ENCODE measurements at regions not wholly inside any gene's neighbourhood (a gene's known extent, or its start where the extent isn't known, plus 50 kb on each side); places are given as distances from the start of the nearest gene placed in this dataset.
"Not testable (repeated sequence)": the region's sequence is repeated elsewhere in the genome, so short reads cannot be mapped to it uniquely, and the experiment has no call there.

DNA sequence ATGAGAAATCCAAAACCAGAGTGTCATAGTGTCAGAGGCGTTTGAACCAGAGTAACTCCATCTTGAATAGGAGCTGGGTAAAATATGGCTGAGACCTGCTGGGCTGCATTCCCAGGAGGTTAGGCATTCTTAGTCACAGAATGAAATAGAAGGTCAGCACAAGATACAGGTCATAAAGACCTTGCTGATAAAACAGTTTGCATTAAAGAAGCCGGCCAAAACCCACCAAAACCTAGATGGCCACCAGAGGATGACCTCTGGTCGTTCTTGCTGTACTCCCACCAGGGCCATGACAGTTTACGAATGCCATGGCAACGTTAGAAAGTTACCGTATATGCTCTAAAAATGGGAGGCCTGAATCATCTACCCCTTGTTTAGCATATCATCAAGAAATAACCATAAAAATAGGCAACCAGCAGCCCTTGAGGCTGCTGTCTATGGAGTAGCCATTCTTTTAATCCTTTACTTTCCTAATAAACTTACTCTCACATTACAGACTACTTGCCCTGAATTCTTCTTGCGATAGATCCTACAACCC is 67.1 kb upstream of the NANOS1 start:
- FAIRE-seq; DNase-seq (ENCODE audit: insufficient read length, low spot score): not testable (repeated sequence)

DNA sequence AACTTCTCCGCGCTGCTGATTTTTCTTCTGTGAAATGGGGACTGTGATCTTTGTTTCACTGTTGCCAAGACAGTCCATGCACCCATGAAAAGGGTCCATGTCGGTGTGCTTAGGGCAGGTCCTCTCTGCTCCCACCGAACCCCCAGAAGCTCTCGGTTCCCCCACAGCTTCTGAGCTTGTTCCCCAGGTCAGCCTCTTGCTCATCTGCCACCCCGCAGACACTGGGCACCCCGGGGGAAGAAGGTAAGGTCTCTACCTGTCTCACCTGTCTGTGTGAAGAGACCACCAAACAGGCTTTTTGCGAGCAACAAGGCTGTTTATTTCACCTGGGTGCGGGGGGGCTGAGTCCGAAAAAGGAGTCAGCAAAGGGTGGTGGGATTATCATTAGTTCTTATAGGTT is 66.2 kb upstream of the NANOS1 start:
- DNase-seq (ENCODE audit: insufficient read length, low spot score) (no peak), FAIRE-seq (no peak)

DNA sequence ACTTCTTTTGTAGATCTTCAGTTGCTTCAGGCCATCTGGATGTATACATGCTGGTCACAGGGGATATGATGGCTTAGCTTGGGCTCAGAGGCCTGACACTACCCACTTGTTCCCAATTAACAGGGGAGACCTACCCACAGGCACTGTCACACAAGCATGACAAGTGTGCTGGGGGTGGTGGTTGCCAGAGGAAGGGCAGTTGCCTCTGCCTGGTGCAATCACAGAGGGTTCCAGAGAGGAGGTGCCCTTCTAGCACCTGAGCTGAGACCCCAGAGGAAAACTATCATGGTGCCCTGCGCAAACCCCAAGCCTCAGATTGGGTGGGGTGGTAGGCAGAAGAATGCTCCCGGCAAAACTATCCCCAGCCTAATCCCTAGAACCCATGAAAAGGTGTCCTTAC is 65.6 kb upstream of the NANOS1 start:
- DNase-seq (ENCODE audit: insufficient read length, low spot score) (no peak), FAIRE-seq (no peak)

DNA sequence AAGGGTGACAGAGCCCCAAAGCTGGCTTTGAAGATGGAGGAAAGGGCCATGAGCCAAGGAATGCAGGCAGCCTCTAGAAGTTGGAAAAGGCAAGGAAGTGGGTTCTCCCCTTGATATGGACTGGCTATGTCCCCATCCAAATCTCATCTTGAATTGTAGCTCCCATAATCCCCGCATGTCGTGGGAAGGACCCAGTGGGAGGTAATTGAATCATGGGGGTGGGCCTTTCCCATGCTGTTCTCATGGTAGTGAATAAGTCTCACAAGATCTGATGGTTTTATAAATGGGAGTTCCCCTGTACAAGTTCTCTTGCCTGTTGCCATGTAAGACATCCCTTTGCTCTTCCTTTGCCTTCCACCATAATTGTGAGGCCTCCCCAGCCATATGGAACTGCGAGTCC is 65.0 kb upstream of the NANOS1 start:
- FAIRE-seq; DNase-seq (ENCODE audit: insufficient read length, low spot score): not testable (repeated sequence)

DNA sequence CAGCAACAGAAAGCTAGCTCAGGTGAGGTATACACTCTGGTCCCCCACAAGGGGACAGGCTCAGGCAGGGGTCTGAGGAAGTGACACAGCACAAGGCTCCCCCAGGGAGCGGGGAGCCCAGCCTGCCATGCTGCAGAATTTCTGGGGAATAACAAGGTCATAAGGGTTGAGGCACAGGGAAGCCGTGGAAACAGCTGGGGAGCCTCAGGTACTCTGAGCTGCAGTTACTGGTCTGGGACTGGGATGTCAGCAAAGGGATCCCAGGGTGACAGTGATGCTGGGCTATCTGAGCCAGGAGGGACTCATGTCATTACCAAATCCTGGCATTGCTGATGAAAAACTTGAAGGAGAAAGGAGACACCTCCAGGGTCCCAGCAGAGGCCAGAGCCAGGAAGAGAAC is 64.4 kb upstream of the NANOS1 start:
- FAIRE-seq = no peak

DNA sequence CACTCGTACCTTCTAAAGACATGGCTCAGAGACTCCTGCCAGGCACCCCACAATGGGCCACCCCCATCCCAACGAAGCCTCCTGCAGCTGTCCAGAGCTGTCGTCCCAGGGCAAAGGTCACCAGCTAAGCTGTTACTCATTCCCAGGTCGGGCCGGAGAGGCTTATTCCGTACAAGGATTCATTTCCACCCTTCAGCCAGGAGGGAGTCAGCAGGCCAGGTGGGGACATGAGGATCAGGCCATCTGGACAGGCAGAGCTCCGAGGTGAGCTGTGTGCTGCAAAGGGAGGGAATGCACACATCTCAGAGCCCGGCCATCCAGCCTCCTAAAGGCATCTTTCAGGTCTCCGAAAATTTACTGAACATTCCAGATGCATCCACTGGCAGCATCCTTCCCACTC is 63.9 kb upstream of the NANOS1 start:
- FAIRE-seq = no peak
- no peak for DNase-seq (ENCODE audit: insufficient read length, low spot score)

More for the DNA sequence above, 64.4 kb upstream of the NANOS1 start:
- no peak for DNase-seq (ENCODE audit: insufficient read length, low spot score)

DNA sequence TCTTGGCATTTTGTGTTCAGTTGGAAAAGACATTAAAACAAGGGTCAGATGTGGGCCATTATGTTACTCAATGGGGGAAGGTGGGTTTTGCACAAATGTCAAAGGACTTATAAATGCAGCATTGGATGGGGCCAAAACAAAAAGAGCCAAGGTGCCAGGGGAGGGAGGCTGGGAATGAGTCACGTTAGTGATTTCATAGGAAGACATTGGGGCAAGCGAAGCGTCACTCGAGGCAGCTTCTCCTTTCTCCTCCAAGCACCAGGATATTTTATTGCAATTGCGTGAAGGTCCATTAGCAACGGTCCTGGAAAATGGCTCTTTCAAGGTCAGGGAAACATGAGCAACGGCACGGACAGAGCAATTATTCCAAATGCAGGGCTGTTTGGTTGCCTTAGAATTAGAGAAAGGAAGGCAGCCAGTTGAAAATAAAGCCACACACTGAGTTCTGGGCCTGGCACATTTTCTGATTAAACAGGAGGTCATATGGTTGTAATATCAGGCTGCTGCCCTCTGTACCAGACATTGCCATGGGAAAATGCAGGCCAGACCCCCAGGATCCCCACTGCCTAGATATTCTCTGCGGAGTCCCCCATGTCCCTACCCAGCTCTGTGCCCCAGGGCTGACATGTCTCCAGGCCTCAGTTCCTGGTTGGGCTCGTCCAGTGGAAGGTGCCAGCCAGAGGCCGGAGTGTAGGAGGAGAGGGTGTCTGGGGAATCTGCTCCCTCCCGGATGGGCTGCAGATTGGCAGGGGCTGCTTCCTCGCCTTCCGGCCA is 63.3 kb upstream of the NANOS1 start:
- FAIRE-seq (no peak), DNase-seq (ENCODE audit: insufficient read length, low spot score) (no peak)

DNA sequence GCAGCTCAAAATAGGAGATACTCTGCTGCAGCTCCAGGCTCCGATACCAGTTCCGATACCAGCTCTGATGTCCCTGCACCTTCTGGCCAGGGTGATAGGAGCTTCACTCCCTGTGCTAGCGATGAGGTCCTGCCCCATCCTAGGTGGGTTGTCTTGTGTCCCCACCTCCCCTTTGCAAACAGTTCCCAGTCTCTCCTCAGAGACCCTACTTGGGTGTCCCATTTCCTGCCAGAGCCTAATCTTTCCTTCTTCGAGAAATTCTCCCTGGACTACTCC is 62.7 kb upstream of the NANOS1 start:
- DNase-seq (ENCODE audit: insufficient read length, low spot score) = no peak
- FAIRE-seq = no peak

DNA sequence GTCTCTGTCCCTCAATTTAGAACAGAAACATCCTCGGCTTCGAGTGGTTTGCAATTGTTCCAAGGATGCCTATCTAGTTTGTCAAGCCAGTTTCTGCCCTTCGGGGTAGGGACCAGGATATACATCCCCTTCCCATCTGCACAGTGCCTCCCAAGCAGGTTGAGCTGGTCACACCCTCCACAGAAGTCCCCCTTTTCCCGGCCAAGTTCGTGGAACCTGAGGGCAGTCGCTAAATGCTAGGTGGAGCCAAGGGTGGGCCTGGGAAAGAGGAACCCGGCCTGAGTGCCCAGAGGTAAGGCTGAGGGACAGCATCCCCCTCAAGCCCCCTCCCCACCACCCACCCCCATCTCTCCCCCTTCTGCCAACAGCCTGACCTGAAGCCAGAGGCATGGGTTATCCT is 62.4 kb upstream of the NANOS1 start:
- FAIRE-seq (no peak), DNase-seq (ENCODE audit: insufficient read length, low spot score) (no peak)

DNA sequence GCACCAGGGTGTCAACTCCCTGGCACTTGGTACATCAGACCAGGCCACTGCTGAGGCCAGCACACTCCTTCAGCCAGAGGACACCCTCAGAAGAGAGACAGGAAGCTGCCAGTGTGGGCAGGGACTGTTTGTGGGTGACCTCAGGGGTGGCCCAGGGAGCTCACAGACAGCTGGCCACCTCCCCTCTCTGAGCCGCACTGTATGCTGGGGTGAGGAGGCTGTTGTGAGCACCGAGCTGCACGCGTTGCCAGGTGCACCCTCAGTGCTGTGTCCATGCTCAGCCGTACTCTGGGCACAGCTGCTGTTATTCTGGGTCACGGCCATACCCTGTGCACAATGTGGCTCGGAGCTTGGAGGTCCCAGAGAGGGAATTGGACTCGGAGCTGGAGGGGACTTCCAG is 61.5 kb upstream of the NANOS1 start:
- FAIRE-seq (no peak), DNase-seq (ENCODE audit: insufficient read length, low spot score) (no peak)

DNA sequence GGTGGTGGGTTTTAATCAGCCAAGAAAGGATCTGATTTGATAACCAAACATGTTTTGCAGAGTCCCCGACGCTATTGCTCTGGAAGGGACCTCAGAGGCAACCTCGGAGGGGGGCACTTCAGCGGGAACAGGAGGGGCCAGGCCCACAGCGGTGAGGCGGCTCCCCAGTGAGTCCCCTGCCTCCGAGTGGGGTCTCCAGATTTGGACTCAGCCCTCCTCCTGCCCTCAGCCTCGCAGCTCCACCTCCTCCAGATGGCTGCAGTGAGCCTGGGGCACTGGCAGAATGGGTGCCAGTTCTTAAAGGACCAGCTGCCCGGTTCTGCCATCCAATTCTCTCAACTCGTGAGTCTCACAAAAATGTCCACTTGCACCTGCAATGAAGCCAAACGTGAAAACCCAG is 61.0 kb upstream of the NANOS1 start:
- FAIRE-seq (no peak), DNase-seq (ENCODE audit: insufficient read length, low spot score) (no peak)

DNA sequence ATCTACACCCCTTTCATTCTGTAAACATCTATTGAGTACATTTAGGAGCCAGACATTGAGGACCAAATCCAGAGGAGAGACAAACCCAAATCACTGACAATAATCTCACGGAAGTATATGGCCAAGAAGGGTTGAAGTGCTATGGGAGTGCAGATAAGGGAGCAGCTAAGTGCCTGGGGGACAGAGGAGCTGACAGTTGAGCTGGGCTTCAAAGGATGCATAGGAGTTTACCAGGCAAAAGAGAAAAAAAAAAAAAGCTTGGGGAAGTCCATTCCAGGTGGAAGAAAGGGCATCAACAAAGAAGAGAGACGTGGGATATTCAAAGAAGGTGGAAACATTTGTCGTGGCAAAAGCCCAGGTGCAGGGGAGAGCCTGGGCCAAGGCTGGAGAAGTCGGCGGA is 60.5 kb upstream of the NANOS1 start:
- FAIRE-seq (no peak), DNase-seq (ENCODE audit: insufficient read length, low spot score) (no peak)

DNA sequence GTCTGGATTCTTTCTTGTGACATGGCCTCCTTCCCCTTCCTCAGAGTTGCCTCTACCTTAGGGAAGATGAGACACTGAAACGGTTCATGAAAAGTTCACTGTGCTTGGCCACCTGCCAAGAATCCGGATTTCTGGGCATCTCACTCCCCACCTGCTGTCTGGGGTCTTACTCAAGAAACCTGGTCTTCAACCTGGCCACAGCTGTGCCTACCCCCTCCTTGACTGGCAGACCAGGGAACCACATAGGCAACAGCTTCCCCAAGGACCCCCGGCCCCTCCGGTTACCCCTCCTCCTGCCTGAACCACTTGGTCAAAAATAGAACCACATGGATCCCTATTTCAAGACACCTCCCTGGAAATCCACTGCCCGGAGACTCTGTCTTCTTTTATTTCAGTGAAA is 58.7 kb upstream of the NANOS1 start:
- FAIRE-seq (no peak), DNase-seq (ENCODE audit: insufficient read length, low spot score) (no peak)

DNA sequence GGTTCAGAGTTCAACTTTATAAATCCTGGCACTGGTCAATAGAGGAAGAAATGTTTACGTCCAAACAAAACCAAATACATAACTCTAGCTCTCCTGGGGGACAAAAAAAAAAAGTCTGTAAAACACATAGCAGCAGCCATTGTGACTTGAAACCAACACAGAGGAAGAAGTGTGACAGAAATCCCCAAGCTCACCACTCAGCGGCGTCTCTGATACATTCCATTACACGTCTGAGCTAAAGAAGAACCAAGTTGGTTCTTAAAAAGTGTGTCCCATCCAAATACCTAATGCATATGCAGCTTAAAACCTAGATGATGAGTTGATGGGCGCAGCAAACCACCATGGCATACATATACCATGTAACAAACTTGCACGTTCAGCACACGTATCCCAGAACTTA is 58.3 kb upstream of the NANOS1 start:
- DNase-seq (ENCODE audit: insufficient read length, low spot score) (no peak), FAIRE-seq (no peak)

DNA sequence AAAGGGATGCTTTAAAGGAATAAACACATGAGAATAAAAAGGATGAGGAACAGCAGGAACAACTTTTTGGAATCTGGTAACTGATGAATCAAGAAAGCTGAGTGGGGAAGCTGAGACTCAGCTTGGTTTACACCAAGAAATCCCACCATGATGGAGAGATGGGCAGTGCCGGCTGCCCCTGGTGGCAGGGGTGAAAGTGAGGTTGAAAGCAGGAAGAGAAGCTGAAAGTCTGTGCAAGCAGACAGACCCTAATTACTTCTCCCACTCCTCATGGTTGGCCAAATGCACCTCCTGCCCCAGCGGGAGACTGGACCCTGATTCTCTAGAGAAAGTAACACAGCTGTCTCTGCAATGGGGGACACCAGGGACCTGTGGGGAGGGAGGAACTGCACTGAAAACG is 57.6 kb upstream of the NANOS1 start:
- no peak for DNase-seq (ENCODE audit: insufficient read length, low spot score)
- FAIRE-seq = no peak

DNA sequence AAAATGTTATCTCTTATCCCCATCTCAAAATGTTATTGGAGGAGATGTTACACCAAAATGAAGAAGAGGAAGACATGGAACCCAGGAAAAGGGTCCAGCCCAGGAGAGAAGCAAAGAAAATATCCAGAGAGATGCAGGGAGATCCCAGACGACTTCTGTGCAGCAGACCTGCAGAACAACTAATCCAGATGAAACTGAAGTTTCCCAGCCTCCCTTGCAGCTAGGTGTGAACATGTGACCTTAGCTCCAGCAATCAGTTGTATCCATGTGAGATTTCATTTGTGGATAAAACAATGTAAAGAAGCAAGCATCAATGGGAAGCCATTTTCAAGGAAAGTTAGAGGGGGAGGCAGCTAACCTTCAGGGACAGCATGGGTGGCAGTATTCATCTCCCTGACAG is 55.8 kb upstream of the NANOS1 start:
- DNase-seq (ENCODE audit: insufficient read length, low spot score) (no peak), FAIRE-seq (no peak)

DNA sequence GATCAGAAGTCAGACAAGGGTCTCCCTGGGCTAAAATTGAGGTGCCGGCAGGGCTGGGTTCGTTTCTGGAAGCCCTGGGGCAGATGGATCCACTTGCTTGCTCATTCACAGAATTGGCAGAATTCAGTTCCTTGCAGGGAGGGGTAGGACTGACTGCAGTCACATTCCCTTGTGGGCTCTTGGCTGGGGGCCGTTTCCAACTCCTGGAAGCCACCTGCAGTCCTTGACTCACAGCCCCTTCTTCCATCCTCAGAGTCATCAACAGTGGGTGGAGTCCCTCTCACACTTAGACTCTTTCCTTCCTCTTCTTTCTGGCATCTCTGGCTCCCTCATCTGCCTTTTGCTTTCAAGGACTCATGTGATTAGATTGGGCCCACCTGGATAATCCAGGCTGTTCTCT is 54.6 kb upstream of the NANOS1 start:
- no peak for FAIRE-seq
- no peak for DNase-seq (ENCODE audit: insufficient read length, low spot score)

DNA sequence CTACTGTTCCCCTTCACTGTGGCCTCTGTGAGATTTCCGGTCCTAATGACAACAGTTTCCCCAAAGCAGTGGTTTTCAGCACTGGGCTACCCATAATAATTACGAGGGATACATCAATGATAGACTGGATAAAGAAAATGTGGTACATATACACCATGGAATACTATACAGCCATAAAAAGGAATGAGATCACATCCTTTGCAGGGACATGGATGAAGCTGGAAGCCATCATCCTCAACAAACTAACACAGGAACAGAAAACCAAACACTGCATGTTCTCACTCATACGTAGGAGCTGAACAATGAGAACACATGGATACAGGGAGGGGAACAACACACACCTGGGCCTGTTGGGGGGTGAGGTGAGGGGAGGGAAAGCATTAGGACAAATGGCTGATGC is 53.3 kb upstream of the NANOS1 start:
- FAIRE-seq; DNase-seq (ENCODE audit: insufficient read length, low spot score): not testable (repeated sequence)

DNA sequence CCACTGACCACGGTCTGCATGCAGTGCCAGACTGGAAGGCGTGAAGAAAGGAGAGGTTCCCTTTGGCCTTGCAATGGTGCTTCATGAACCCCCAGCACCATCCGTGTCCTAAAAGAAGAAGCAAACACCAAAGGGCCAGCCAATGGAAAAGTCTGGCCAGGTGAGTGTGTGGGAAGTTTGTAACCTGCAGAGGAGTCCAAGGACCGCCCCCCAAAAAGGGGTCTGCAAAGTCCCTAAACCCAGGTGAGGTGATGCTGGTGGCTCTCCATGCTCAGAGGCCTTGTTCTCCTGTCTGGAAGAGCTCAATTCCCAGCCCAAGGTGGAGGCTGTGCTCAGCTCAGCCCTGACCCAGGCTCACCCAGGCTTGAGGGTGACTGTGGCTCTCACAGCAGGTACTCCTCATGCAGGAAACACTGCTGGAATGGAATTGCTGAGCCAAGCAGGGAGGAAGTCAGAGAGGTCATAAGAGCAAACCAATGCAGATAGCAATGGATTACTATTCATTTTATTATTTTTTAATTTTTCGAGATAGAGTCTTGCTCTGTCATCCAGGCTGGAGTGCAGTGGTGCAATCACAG is 52.4 kb upstream of the NANOS1 start:
- no peak for FAIRE-seq

DNA sequence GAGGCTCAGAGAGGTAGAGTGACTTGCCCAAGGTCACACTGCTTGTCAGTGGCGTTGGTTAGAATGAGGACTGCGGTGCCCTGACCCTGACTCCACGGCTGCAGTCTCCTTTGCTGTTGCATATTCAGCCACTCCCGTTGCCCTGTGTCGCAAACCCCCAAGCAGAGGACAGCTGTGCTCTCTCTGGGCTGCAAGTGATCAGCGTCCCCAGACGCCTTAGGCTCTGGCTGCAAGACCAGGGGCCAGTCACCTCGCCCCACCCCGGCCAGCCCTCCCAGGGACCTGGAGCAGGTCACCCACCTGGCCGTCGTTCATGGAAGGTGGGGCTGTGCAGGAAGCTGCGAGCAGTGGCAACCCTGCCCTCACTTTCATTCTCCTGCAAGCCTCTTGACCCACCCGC is 51.7 kb upstream of the NANOS1 start:
- no peak for DNase-seq (ENCODE audit: insufficient read length, low spot score)
- no peak for FAIRE-seq

More for the DNA sequence above, 52.4 kb upstream of the NANOS1 start:
- no peak for DNase-seq (ENCODE audit: insufficient read length, low spot score)

DNA sequence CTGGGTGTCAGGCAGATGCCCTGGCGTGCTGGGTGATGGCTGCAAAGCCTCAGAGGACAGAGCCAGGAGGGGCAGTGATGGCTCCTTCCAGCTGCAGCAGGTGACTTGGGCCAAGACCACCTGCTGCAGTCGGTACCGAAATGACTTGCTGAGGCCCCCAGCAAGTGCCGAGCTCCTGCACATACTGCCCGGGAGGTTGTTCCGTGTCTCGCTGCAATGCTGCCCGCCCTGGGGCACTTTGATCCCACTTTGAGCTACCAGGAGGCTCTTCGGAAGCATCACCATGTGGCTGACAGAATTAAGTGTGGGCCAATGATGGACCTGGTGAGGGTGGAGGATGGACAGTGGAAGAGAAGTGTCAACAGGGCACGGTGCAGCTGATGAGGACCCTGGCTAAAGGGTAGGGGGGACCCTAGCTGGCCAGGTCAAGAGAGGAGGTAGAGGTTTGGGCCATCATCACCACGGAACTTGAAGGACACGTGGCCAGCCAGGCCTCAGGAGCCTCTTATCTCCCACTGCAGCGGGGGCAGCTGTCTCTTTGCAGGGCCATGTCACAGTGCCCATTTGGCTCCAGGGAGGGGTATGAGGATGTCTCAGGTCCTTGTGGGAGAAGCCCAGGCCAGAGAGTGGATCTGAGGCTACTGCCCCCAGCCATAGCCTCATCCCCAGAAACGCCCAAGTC is 51.1 kb upstream of the NANOS1 start:
- no peak for FAIRE-seq
- no peak for DNase-seq (ENCODE audit: insufficient read length, low spot score)

DNA sequence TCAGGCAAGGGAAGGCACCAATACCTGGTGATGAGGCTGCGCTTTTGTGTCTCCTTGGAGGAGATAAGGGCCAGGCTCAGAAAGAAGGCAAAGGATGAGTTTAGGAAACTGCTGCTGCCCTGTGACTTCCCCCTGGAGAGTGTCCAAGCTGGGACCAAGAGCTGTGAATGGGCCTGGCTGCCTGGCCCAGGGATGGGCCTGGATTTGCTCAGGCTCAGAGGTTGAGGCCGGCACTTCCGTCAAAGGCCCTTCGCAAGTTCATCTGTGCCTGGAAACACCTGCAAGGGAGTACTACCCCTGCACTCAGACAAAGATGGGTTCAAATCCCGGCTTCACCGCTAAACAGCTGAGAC is 50.5 kb upstream of the NANOS1 start:
- no peak for FAIRE-seq
- no peak for DNase-seq (ENCODE audit: insufficient read length, low spot score)

Measured in GM19239 (cell line).